IMR-90 (cell line): ENCODE measurements at regions not wholly inside any gene's neighbourhood (a gene's known extent, or its start where the extent isn't known, plus 50 kb on each side); places are given as distances from the start of the nearest gene placed in this dataset.

Experiments
- ATAC-seq: fragments of 200-7000 bp; cut with Tn5 transposase; 2 replicates; pipeline ENCODE4 v1.9.1; 2020; ENCODE audit warnings: low read depth, mild to moderate bottlenecking, moderate library complexity
- BruUV-seq: library from RNA; stranded (reverse); fragments of 400-500 nt; replicated peaks from 2 replicates; lab custom pipeline; 2021; lab: Mats Ljungman, UMichigan
- CTCF ChIA-PET: fragments of 300-600 bp; formaldehyde crosslinking; extraction: SDS; loops from one replicate; lab custom pipeline; 2021; ENCODE audit warnings: antibody characterized with exemption; lab: Yijun Ruan, JAX
- POLR2A ChIA-PET: fragments of 300-600 bp; sonication (Branson Sonifier 250); formaldehyde crosslinking; loops from one replicate; lab custom pipeline; 2022; ENCODE audit warnings: antibody characterized with exemption; ENCODE audit not compliant: unreplicated experiment; lab: Charles Lee
- DNase-seq: peaks from one replicate; pipeline ENCODE4 v3.0.0; 2013
- H2AFZ ChIP-seq: replicated peaks from 2 replicates; pipeline ENCODE3; 2013; ENCODE audit warnings: low read length, mild to moderate bottlenecking; ENCODE audit not compliant: poor library complexity
- H2AK5ac ChIP-seq: 2 replicates; pipeline ENCODE4 v1.6.1; 2013; ENCODE audit warnings: low read depth, low read length, inconsistent platforms
- H2AK9ac ChIP-seq: replicated peaks from 2 replicates; pipeline ENCODE3; 2013; ENCODE audit warnings: mild to moderate bottlenecking, low read depth, low read length, moderate library complexity; ENCODE audit not compliant: poor library complexity
- H2BK120ac ChIP-seq: 2 replicates; pipeline ENCODE4 v1.6.1; 2013; ENCODE audit warnings: low read depth, low read length, inconsistent platforms
- H2BK15ac ChIP-seq: 3 replicates; pipeline ENCODE4 v1.6.1; 2013; ENCODE audit warnings: low read depth, low read length, inconsistent platforms
- H2BK20ac ChIP-seq: 2 replicates; pipeline ENCODE4 v1.6.1; 2013; ENCODE audit warnings: low read depth, mild to moderate bottlenecking, inconsistent platforms, low read length, moderate library complexity
- H2BK5ac ChIP-seq: 2 replicates; pipeline ENCODE4 v1.6.1; 2013; ENCODE audit warnings: mild to moderate bottlenecking, low read depth, low read length, inconsistent platforms; ENCODE audit not compliant: poor library complexity, severe bottlenecking
- H3K14ac ChIP-seq: replicated peaks from 2 replicates; pipeline ENCODE4 v1.6.1; 2013; ENCODE audit warnings: low read depth, low read length, inconsistent platforms
- H3K18ac ChIP-seq: 2 replicates; pipeline ENCODE4 v1.6.1; 2013; ENCODE audit warnings: low read depth, low read length, control low read depth
- H3K23ac ChIP-seq: 2 replicates; pipeline ENCODE4 v1.6.1; 2013; ENCODE audit warnings: low read depth, low read length, inconsistent platforms
- H3K27ac ChIP-seq: 2 replicates; pipeline ENCODE4 v1.5.1; 2013; ENCODE audit warnings: mild to moderate bottlenecking, control low read depth, low read length; ENCODE audit not compliant: insufficient read depth
- H3K27me3 ChIP-seq: 2 replicates; pipeline ENCODE4 v1.6.1; 2013; ENCODE audit warnings: low read length; ENCODE audit not compliant: control insufficient read depth, insufficient read depth
- H3K36me3 ChIP-seq: 2 replicates; pipeline ENCODE4 v1.6.1; 2013; ENCODE audit warnings: low read length, mixed read lengths; ENCODE audit not compliant: control insufficient read depth, insufficient read depth
- H3K4ac ChIP-seq: 2 replicates; pipeline ENCODE4 v1.6.1; 2013; ENCODE audit warnings: low read depth, low read length, inconsistent platforms
- H3K4me1 ChIP-seq: 2 replicates; pipeline ENCODE4 v1.6.1; 2013; ENCODE audit warnings: low read length, mixed read lengths; ENCODE audit not compliant: control insufficient read depth, insufficient read depth
- H3K4me2 ChIP-seq: 2 replicates; pipeline ENCODE4 v1.6.1; 2013; ENCODE audit warnings: low read depth, mild to moderate bottlenecking, control low read depth, low read length, moderate library complexity
- H3K4me3 ChIP-seq: 2 replicates; pipeline ENCODE4 v1.5.1; 2013; ENCODE audit warnings: low read depth, mild to moderate bottlenecking, control low read depth, low read length, moderate library complexity; ENCODE audit not compliant: insufficient read depth
- H3K56ac ChIP-seq: 2 replicates; pipeline ENCODE4 v1.6.1; 2013; ENCODE audit warnings: low read length, inconsistent platforms; ENCODE audit not compliant: insufficient read depth; ENCODE audit errors: extremely low read depth
- H3K79me1 ChIP-seq, 2 experiments: 2 replicates each; pipeline ENCODE4 v1.6.1; 2013; ENCODE audit warnings: low read length in 2 of 2, inconsistent platforms in 1 of 2, low read depth in 1 of 2
- H3K9ac ChIP-seq: 2 replicates; pipeline ENCODE4 v1.6.1; 2013; ENCODE audit warnings: low read depth, low read length, control low read depth
- H3K9me1 ChIP-seq: 2 replicates; pipeline ENCODE4 v1.6.1; 2013; ENCODE audit warnings: low read length, inconsistent platforms; ENCODE audit not compliant: insufficient read depth
- H3K9me3 ChIP-seq: 2 replicates; pipeline ENCODE4 v1.6.1; 2013; ENCODE audit warnings: low read length; ENCODE audit not compliant: control insufficient read depth, insufficient read depth
- H4K20me1 ChIP-seq: 2 replicates; pipeline ENCODE4 v1.6.1; 2013; ENCODE audit warnings: low read length, inconsistent platforms; ENCODE audit not compliant: insufficient read depth
- H4K5ac ChIP-seq: 2 replicates; pipeline ENCODE4 v1.6.1; 2013; ENCODE audit warnings: mild to moderate bottlenecking, low read depth, low read length, control low read depth
- H4K8ac ChIP-seq, 2 experiments: 2 replicates each; pipeline ENCODE4 v1.6.1; 2013; ENCODE audit warnings: low read depth in 2 of 2, low read length in 2 of 2, control low read depth in 1 of 2, inconsistent platforms in 1 of 2
- H4K91ac ChIP-seq: 2 replicates; pipeline ENCODE4 v1.6.1; 2013; ENCODE audit warnings: low read depth, low read length, inconsistent platforms; ENCODE audit not compliant: insufficient read depth
- BHLHE40 ChIP-seq: fragments of 150-350 bp; IDR thresholded peaks from 2 replicates; pipeline ENCODE4 v1.6.1; 2016; ENCODE audit warnings: mild to moderate bottlenecking, low read depth, low read length
- CEBPB ChIP-seq: IDR thresholded peaks from 2 replicates; pipeline ENCODE4 v1.6.1; 2012; ENCODE audit warnings: low read depth, low read length, improper control_type of control experiment
- ELK1 ChIP-seq: fragments of 150-350 bp; IDR thresholded peaks from 2 replicates; pipeline ENCODE4 v1.6.1; 2016; ENCODE audit warnings: low read depth, mild to moderate bottlenecking, low read length, moderate library complexity, borderline replicate concordance
- FOS ChIP-seq: fragments of 150-350 bp; IDR thresholded peaks from 2 replicates; pipeline ENCODE4 v1.6.1; 2016; ENCODE audit warnings: low read depth, low read length
- MAFK ChIP-seq: IDR thresholded peaks from 2 replicates; pipeline ENCODE4 v1.6.1; 2012; ENCODE audit warnings: low read depth, low read length, improper control_type of control experiment
- MAZ ChIP-seq: IDR thresholded peaks from 2 replicates; pipeline ENCODE4 v1.6.1; 2012; ENCODE audit warnings: low read depth, mild to moderate bottlenecking, low read length, improper control_type of control experiment, moderate library complexity, borderline replicate concordance
- POLR2A ChIP-seq: IDR thresholded peaks from 2 replicates; pipeline ENCODE4 v1.6.1; 2012; ENCODE audit warnings: mild to moderate bottlenecking, low read depth, low read length
- RCOR1 ChIP-seq: IDR thresholded peaks from 2 replicates; pipeline ENCODE4 v1.6.1; 2012; ENCODE audit warnings: mild to moderate bottlenecking, low read length, improper control_type of control experiment; ENCODE audit not compliant: insufficient replicate concordance
- RFX5 ChIP-seq: IDR thresholded peaks from 2 replicates; pipeline ENCODE4 v1.8.0; 2012; ENCODE audit warnings: low read depth, mild to moderate bottlenecking, low read length, moderate library complexity
- WGBS, 2 experiments: methylation state at CpG; one replicate each; pipeline versions ENCODE4 v1.1.5 to v1.1.7; 2013; ENCODE audit warnings: missing lambda C conversion rate in 2 of 2; ENCODE audit not compliant: insufficient read length in 1 of 2; ENCODE audit errors: extremely low coverage in 2 of 2; 5-methylcytosine and 5-hydroxymethylcytosine counted together
- dilution Hi-C: fragments of 300-500 bp; cut with HindIII; formaldehyde crosslinking; loops from one replicate; pipeline ENCODE4 v1.14.3; 2018; ENCODE audit warnings: low sequenced_read_pairs; ENCODE audit not compliant: unreplicated experiment
- in situ Hi-C: fragments of 300-500 bp; cut with MboI; formaldehyde crosslinking; loops from 3 replicates; pipeline ENCODE4 v1.14.3; 2019; ENCODE audit warnings: low sequenced_read_pairs, inconsistent platforms, mixed read lengths
- intact Hi-C: fragments of 100-400 bp; cut with micrococcal nuclease; formaldehyde crosslinking; loops from 2 replicates; pipeline ENCODE4 v1.10.0; 2022
- TF ChIP-seq, protein P1 (sequence below): conservative IDR thresholded peaks from 2 replicates; pipeline ENCODE4 v1.5.1; 2012; ENCODE audit warnings: mild to moderate bottlenecking, low read depth, low read length, improper control_type of control experiment
- TF ChIP-seq, protein P2 (sequence below): fragments of 150-350 bp; IDR thresholded peaks from 2 replicates; pipeline ENCODE4 v1.6.1; 2017; ENCODE audit warnings: mild to moderate bottlenecking, antibody characterized with exemption, low read length, low read depth

- BruUV-seq, result no TSS peak
- no peak overlapping the region for H3K27ac ChIP-seq
- no peak overlapping the region for H3K23ac ChIP-seq
- no peak for ATAC-seq
- no peak overlapping the region for H4K91ac ChIP-seq
- no peak overlapping the region for H2BK20ac ChIP-seq
- no peaks in the 10 kb centered on the region for H3K36me3 ChIP-seq
- H4K8ac ChIP-seq, result no peak overlapping the region
- ChIA-PET POLR2A (no interaction called here), CTCF (no interaction called here)
- in situ Hi-C loops, result no loop called here
- H3K9ac ChIP-seq, result no peak overlapping the region
- no peak overlapping the region for H3K4me3 ChIP-seq
- WGBS, 2 experiments, result no CpG with 5 or more reads among the region's 1 CpG
- no peak overlapping the region for H3K18ac ChIP-seq
- H3K4ac ChIP-seq, result no peak overlapping the region
- no peaks in the 10 kb centered on the region for H3K79me1 ChIP-seq
- H2BK5ac ChIP-seq, result no peak overlapping the region
- intact Hi-C loops, result no loop called here
- no peak for DNase-seq
- H3K9me1 ChIP-seq, result no peaks in the 10 kb centered on the region
- dilution Hi-C loops, result no loop called here
- no peak overlapping the region for H2AK5ac ChIP-seq
- H3K4me2 ChIP-seq, result no peak overlapping the region
- no peak overlapping the region for H2AK9ac ChIP-seq
- no peaks in the 10 kb centered on the region for H3K27me3 ChIP-seq
- no peak overlapping the region for H2AFZ ChIP-seq
- H3K4me1 ChIP-seq, result no peaks in the 10 kb centered on the region
- TF ChIP-seq POLR2A (no peak), MAFK (no peak), RFX5 (no peak), MAZ (no peak), CEBPB (no peak), BHLHE40 (no peak), FOS (no peak), ELK1 (no peak), RCOR1 (no peak)
- TF ChIP-seq, protein P1, sequence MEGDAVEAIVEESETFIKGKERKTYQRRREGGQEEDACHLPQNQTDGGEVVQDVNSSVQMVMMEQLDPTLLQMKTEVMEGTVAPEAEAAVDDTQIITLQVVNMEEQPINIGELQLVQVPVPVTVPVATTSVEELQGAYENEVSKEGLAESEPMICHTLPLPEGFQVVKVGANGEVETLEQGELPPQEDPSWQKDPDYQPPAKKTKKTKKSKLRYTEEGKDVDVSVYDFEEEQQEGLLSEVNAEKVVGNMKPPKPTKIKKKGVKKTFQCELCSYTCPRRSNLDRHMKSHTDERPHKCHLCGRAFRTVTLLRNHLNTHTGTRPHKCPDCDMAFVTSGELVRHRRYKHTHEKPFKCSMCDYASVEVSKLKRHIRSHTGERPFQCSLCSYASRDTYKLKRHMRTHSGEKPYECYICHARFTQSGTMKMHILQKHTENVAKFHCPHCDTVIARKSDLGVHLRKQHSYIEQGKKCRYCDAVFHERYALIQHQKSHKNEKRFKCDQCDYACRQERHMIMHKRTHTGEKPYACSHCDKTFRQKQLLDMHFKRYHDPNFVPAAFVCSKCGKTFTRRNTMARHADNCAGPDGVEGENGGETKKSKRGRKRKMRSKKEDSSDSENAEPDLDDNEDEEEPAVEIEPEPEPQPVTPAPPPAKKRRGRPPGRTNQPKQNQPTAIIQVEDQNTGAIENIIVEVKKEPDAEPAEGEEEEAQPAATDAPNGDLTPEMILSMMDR, result no peak
- TF ChIP-seq, protein P2, sequence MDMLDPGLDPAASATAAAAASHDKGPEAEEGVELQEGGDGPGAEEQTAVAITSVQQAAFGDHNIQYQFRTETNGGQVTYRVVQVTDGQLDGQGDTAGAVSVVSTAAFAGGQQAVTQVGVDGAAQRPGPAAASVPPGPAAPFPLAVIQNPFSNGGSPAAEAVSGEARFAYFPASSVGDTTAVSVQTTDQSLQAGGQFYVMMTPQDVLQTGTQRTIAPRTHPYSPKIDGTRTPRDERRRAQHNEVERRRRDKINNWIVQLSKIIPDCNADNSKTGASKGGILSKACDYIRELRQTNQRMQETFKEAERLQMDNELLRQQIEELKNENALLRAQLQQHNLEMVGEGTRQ, result no peak
- no peaks in the 10 kb centered on the region for H4K20me1 ChIP-seq
- H2BK120ac ChIP-seq, result no peak overlapping the region
- no peak overlapping the region for H2BK15ac ChIP-seq
- H3K56ac ChIP-seq, result no peak overlapping the region
- H3K14ac ChIP-seq, result no peak overlapping the region
- no peak overlapping the region for H4K5ac ChIP-seq
- H3K9me3 ChIP-seq, result peaks cover 2% of the 10 kb centered on the region; the same call in 1 of the 2 replicates
These were observed 475.7 kb upstream of the PABPC4L start for GRCh38 chr4:134677209-134677814.
